ENCODE measurements at regions not wholly inside any gene's neighbourhood (a gene's known extent, or its start where the extent isn't known, plus 50 kb on each side); places are given as distances from the start of the nearest gene placed in this dataset.

GRCh38 chr6:169367507-169367906 is 113.9 kb upstream of the THBS2 start:
- no peak overlapping the region for H2AFZ ChIP-seq (ENCODE audit: control insufficient read depth, low read depth, low read length)
- H3K79me2 ChIP-seq (ENCODE audit: control insufficient read depth, insufficient read depth, low read length) = no peaks in the 10 kb centered on the region
- ChIA-PET CTCF (no interaction called here), POLR2A (no interaction called here), RAD21 (ENCODE audit: unreplicated experiment) (no interaction called here), SMC1A (ENCODE audit: uncharacterized antibody, unreplicated experiment) (no interaction called here)
- FAIRE-seq = no peak
- no peak for DNase-seq (ENCODE audit: low read depth, low spot score)
- no peaks in the 10 kb centered on the region for H4K20me1 ChIP-seq (ENCODE audit: control insufficient read depth, insufficient read depth)
- H3K4me1 ChIP-seq (ENCODE audit: control insufficient read depth, insufficient read depth, low read length) = no peaks in the 10 kb centered on the region
- no peak overlapping the region for H3K9ac ChIP-seq (ENCODE audit: control insufficient read depth, insufficient read depth, low read length)
- no TSS peak for BruUV-seq (replicated peaks)
- H3K4me2 ChIP-seq (ENCODE audit: control insufficient read depth, insufficient read depth) = no peak overlapping the region
- no peaks in the 10 kb centered on the region for H3K36me3 ChIP-seq (ENCODE audit: control insufficient read depth in 2 of 2, insufficient read depth in 2 of 2, low read length in 1 of 2)
- no peaks in the 10 kb centered on the region for H3K27me3 ChIP-seq (replicated peaks in 1 of 2; ENCODE audit: control insufficient read depth in 2 of 2, insufficient read depth in 2 of 2, low read length in 1 of 2)
- no peak for ATAC-seq
- no peak for TF ChIP-seq SMARCA5 (IDR thresholded peaks at IDR 0.05)
- TF ChIP-seq NR2C1 (IDR thresholded peaks at IDR 0.05) = no peak
- TF ChIP-seq SMAD1 (IDR thresholded peaks at IDR 0.05; ENCODE audit: low read depth, partially characterized antibody) = no peak
- TF ChIP-seq BACH1 (IDR thresholded peaks at IDR 0.05; ENCODE audit: borderline replicate concordance) = no peak
- no peak for TF ChIP-seq STAT3 (IDR thresholded peaks at IDR 0.05; ENCODE audit: low read depth, low read length)
- no peak for TF ChIP-seq SKIL (IDR thresholded peaks at IDR 0.05; ENCODE audit: low read depth, poor library complexity, severe bottlenecking)
- no peak for TF ChIP-seq ATF3 (IDR thresholded peaks at IDR 0.05; ENCODE audit: borderline replicate concordance, extremely low read depth, low read depth, low read length)
- intact Hi-C loops (cut with micrococcal nuclease; ENCODE audit: unreplicated experiment) (no loop called here), in situ Hi-C loops (cut with MboI) (no loop called here)
- WGBS (ENCODE audit: insufficient coverage, insufficient replicate concordance, low lambda C conversion rate, missing lambda C conversion rate) = 14% methylated on average over 7 of the region's 7 CpGs
- H3K9me3 ChIP-seq (replicated peaks; ENCODE audit: control insufficient read depth, insufficient read depth, low read length) = no peaks in the 10 kb centered on the region; the same call in 2 of the 3 replicates
- H3K27ac ChIP-seq (ENCODE audit: control insufficient read depth, insufficient read depth) = no peak overlapping the region
- H3K4me3 ChIP-seq = no peak overlapping the region
